ENCODE measurements at regions not wholly inside any gene's neighbourhood (a gene's known extent, or its start where the extent isn't known, plus 50 kb on each side); places are given as distances from the start of the nearest gene placed in this dataset.

- Mint-ChIP-seq H3K4me1 (ENCODE audit: low read depth, unreplicated experiment) (peaks cover 6% of the 10 kb centered on the region), H3K36me3 (ENCODE audit: low read depth, unreplicated experiment) (no peaks in the 10 kb centered on the region), H3K27me3 (ENCODE audit: low read depth, unreplicated experiment) (no peaks in the 10 kb centered on the region), H3K27ac (ENCODE audit: unreplicated experiment) (no peak overlapping the region), H3K9me3 (ENCODE audit: unreplicated experiment) (peaks cover 2% of the 10 kb centered on the region), H3K4me3 (ENCODE audit: unreplicated experiment) (no peak overlapping the region)
- no peak overlapping the region for H3K4me3 ChIP-seq (ENCODE audit: insufficient read depth, low read depth, low read length)
- peak overlapping the region; percentile 70 for H2AFZ ChIP-seq (ENCODE audit: low read depth, low read length)
- no peak for TF ChIP-seq EZH2 (IDR thresholded peaks at IDR 0.05; ENCODE audit: insufficient read depth, low read length)
- peak; percentile 97 for TF ChIP-seq CTCF (IDR thresholded peaks at IDR 0.05; ENCODE audit: insufficient read depth, low read depth, low read length)
- no peaks in the 10 kb centered on the region for H3K79me2 ChIP-seq (ENCODE audit: insufficient read depth, low read length)
- H3K9ac ChIP-seq (ENCODE audit: low read length) = peak overlapping the region; percentile 49
- H3K9me3 ChIP-seq (ENCODE audit: insufficient read depth, low read depth, low read length) = no peaks in the 10 kb centered on the region
- no peaks in the 10 kb centered on the region for H3K4me1 ChIP-seq (ENCODE audit: insufficient read depth, low read length)
- DNase-seq (ENCODE audit: low read depth) = peak; percentile 60
- H3K4me2 ChIP-seq (ENCODE audit: low read length) = peak overlapping the region; percentile 77
- peak; percentile 56 for FAIRE-seq
- no peaks in the 10 kb centered on the region for H3K36me3 ChIP-seq (ENCODE audit: insufficient read depth, low read length)
- no peaks in the 10 kb centered on the region for H4K20me1 ChIP-seq (ENCODE audit: insufficient read depth, low read length)
- no peaks in the 10 kb centered on the region for H3K27me3 ChIP-seq (ENCODE audit: insufficient read depth, low read length)
- no peak overlapping the region for H3K27ac ChIP-seq (ENCODE audit: low read depth, low read length)
Observed at GRCh38 chr7:25069900-25070443, 55.1 kb downstream of the CYCS start.

GRCh38 chr7:25068502-25069213 is 56.4 kb downstream of the CYCS start:
- no peak overlapping the region for H3K27ac Mint-ChIP-seq (ENCODE audit: unreplicated experiment)
- H3K27me3 ChIP-seq (ENCODE audit: insufficient read depth, low read length) = no peaks in the 10 kb centered on the region
- H4K20me1 ChIP-seq (ENCODE audit: insufficient read depth, low read length) = no peaks in the 10 kb centered on the region
- H3K4me3 ChIP-seq (ENCODE audit: insufficient read depth, low read depth, low read length) = no peak overlapping the region
- FAIRE-seq (no peak), DNase-seq (ENCODE audit: low read depth) (no peak)
- H3K9ac ChIP-seq (ENCODE audit: low read length) = no peak overlapping the region
- H3K36me3 ChIP-seq (ENCODE audit: insufficient read depth, low read length) = no peaks in the 10 kb centered on the region
- peaks cover 2% of the 10 kb centered on the region for H3K9me3 Mint-ChIP-seq (ENCODE audit: unreplicated experiment)
- no peaks in the 10 kb centered on the region for H3K79me2 ChIP-seq (ENCODE audit: insufficient read depth, low read length)
- TF ChIP-seq CTCF (IDR thresholded peaks at IDR 0.05; ENCODE audit: insufficient read depth, low read depth, low read length) (no peak), EZH2 (IDR thresholded peaks at IDR 0.05; ENCODE audit: insufficient read depth, low read length) (no peak)
- no peaks in the 10 kb centered on the region for H3K9me3 ChIP-seq (ENCODE audit: insufficient read depth, low read depth, low read length)
- H3K4me1 ChIP-seq (ENCODE audit: insufficient read depth, low read length) = no peaks in the 10 kb centered on the region
- no peaks in the 10 kb centered on the region for H3K36me3 Mint-ChIP-seq (ENCODE audit: low read depth, unreplicated experiment)
- H3K4me1 Mint-ChIP-seq (ENCODE audit: low read depth, unreplicated experiment) = peaks cover 6% of the 10 kb centered on the region
- no peak overlapping the region for H3K4me3 Mint-ChIP-seq (ENCODE audit: unreplicated experiment)
- no peak overlapping the region for H2AFZ ChIP-seq (ENCODE audit: low read depth, low read length)
- H3K27ac ChIP-seq (ENCODE audit: low read depth, low read length) = no peak overlapping the region
- no peaks in the 10 kb centered on the region for H3K27me3 Mint-ChIP-seq (ENCODE audit: low read depth, unreplicated experiment)
- H3K4me2 ChIP-seq (ENCODE audit: low read length) = no peak overlapping the region
